Mononuclear cell (primary cell): ENCODE measurements at regions not wholly inside any gene's neighbourhood (a gene's known extent, or its start where the extent isn't known, plus 50 kb on each side); places are given as distances from the start of the nearest gene placed in this dataset.

Experiments used
- H3K27me3 ChIP-seq: 2 replicates; pipeline ENCODE4 v1.6.0; 2011; ENCODE audit warnings: low read length, control low read depth; ENCODE audit not compliant: insufficient read depth
- H3K4me1 ChIP-seq: 2 replicates; pipeline ENCODE4 v1.5.1; 2011; ENCODE audit warnings: mild to moderate bottlenecking, low read length, control low read depth; ENCODE audit not compliant: insufficient read depth
- H3K4me3 ChIP-seq: 2 replicates; pipeline ENCODE4 v1.5.1; 2011; ENCODE audit warnings: mild to moderate bottlenecking, low read length, moderate library complexity
- H3K9me3 ChIP-seq: 2 replicates; pipeline ENCODE4 v1.5.1; 2011; ENCODE audit warnings: low read depth, mild to moderate bottlenecking, control low read depth, low read length

DNA sequence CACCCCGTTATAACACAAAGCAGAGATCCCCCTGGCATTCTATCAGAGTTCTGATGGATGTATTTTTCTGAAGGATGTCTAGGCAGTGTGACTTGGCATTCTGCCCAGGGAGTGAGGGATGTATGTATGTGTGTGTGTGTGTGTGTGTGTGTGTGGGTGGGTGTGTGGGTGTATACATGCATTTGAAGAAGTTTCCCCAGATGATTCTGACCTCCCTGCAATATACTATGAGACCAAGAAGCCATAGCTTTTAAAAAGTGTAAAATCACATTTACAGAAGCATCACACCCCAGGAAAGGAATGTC, 59.7 kb upstream of the NAP1L1 start:
- no peak overlapping the region for H3K4me3 ChIP-seq
- peaks cover 11% of the 10 kb centered on the region for H3K4me1 ChIP-seq
- H3K27me3 ChIP-seq = no peaks in the 10 kb centered on the region
- no peaks in the 10 kb centered on the region for H3K9me3 ChIP-seq

DNA sequence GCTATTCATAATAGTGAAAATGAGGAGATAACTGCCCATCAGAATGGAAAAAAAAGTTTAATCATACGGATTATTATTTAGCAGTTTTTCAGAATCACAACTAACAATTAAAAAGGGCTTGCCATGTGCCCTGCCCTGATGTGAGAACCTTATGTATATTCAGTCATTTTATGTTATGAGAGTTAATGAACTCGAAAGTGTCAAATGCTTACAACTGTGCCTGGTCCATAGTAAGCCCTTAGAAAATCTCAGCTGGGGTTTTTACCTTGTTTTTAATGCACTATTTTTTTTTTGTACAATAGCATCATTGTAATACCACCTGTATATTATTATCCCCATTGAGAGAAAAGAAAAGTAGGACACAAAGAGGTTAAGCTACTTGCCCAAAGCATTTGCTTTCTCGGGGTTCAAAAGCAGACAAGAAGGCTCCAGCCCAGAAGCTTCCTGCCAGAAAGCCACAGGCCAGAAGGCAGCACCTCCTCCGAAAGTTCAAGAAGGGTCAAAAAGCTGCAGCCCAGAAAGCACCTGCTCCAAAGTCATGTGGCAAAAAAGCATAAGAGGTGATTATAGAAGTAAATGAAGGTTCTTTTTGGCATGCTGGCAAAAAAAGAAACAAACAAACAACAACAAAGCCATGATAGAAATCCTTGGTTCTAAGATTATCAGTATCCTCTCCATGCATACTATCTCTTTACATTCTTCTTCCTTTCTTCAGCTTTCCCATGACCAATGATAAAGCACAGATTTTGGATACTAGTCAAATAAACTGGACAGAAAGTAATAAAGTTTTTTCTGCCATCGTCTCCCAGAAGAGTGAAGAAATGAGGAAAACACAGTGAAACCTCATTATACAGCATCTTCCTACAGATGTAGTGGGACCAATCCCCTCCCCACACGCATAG, 59.1 kb upstream of the NAP1L1 start:
- peaks cover 11% of the 10 kb centered on the region for H3K4me1 ChIP-seq
- no peaks in the 10 kb centered on the region for H3K9me3 ChIP-seq
- no peaks in the 10 kb centered on the region for H3K27me3 ChIP-seq
- H3K4me3 ChIP-seq = no peak overlapping the region

DNA sequence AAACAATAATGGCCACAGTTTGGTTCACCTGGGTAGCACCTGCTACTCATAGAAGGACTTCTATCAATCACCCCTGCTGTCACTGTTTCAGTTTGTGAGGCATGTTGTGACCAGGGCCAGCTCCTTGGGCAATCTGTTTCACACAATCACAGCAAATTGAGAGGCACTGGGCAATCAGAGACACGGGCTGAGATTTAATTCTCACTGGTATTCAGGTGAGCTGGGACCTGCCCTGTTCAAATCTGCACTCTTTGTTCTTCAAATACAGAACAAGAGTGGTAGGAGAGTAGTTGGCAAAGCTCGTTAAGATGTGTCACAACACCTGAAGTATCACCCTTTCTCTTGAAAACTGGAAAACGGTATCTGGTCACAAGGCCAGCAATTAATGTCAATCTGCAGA, 57.8 kb upstream of the NAP1L1 start:
- no peaks in the 10 kb centered on the region for H3K9me3 ChIP-seq
- no peak overlapping the region for H3K4me3 ChIP-seq
- peaks cover 11% of the 10 kb centered on the region for H3K4me1 ChIP-seq

DNA sequence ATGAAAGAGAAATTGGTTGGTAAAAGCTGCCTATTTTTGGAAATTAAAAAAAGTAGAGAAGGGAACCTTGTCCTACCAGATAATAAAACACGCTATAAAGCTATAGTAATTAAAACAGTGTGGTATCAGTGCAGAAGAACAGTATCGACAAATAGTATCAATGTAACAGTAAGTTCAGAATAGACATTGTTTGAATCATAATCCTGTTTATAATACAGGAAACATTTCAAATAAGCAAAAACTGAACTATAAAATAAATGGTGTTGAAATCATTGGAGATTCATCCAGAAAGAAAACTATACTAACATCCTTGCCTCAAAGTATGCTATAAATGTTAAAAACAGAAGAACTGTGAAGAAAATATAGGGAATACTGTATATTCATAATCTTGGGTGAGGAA, 54.2 kb upstream of the NAP1L1 start:
- H3K9me3 ChIP-seq = no peaks in the 10 kb centered on the region
- H3K27me3 ChIP-seq = no peaks in the 10 kb centered on the region
- peaks cover 3% of the 10 kb centered on the region for H3K4me1 ChIP-seq
- no peak overlapping the region for H3K4me3 ChIP-seq

More for the DNA sequence above, 57.8 kb upstream of the NAP1L1 start:
- no peaks in the 10 kb centered on the region for H3K27me3 ChIP-seq

DNA sequence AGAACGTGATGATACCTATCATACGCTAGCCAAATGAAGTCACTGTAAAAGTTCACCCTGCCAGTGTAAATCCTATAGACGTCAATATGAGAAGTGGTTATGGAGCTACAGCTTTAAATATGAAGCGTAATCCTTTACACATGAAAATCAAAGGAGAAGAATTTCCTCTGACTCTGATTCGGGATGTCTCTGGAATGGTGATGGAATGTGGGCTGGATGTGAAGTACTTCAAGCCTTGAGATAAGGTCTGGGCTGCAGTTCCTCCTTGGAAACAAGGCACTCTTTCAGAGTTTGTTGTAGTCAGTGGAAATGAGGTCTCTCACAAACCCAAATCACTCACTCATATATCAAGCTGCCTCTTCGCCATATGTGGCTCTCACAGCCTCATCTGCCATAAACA, 53.1 kb upstream of the NAP1L1 start:
- H3K9me3 ChIP-seq = no peaks in the 10 kb centered on the region
- H3K4me3 ChIP-seq = no peak overlapping the region
- no peaks in the 10 kb centered on the region for H3K27me3 ChIP-seq
- no peaks in the 10 kb centered on the region for H3K4me1 ChIP-seq

DNA sequence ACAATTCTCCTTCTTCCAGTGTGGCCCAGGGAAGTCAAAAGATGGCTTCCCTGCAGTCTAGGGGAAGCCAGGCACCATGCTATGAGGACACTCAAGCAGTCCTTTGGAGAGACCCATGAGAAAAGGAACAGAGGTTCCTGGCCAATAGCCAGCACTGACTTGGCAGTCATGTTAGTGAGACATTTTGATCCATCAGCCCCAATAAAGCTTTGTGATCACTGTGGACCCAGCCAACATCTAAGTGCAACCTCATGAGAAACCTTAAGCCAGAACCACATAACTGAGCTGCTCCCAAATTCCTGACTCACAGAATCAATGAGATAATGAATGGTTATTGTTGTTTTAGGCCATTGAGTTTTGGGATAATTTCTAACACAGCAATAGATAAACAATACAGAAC, 51.0 kb upstream of the NAP1L1 start:
- Histone ChIP-seq H3K4me3 (no peak overlapping the region), H3K4me1 (no peaks in the 10 kb centered on the region), H3K9me3 (no peaks in the 10 kb centered on the region), H3K27me3 (no peaks in the 10 kb centered on the region)
